Keratinocyte (primary cell): ENCODE measurements at regions not wholly inside any gene's neighbourhood (a gene's known extent, or its start where the extent isn't known, plus 50 kb on each side); places are given as distances from the start of the nearest gene placed in this dataset.

Experiments
- DNase-seq: peaks from one replicate; pipeline ENCODE4 v3.0.0-alpha.2; 2011; ENCODE audit warnings: low read depth, missing footprints, low spot score
- FAIRE-seq: peaks from 2 replicates; lab custom pipeline; 2011; peaks lifted over from hg19 to GRCh38; lab: Jason Lieb, UNC
- H2AFZ ChIP-seq: 2 replicates; pipeline ENCODE4 v1.6.0; 2012; ENCODE audit warnings: low read length, control low read depth, inconsistent platforms; ENCODE audit not compliant: control insufficient read depth
- H3K27ac ChIP-seq: 2 replicates; pipeline ENCODE4 v1.5.1; 2011; ENCODE audit warnings: low read length; ENCODE audit not compliant: control insufficient read depth, insufficient read depth
- H3K27me3 ChIP-seq: 3 replicates; pipeline ENCODE4 v1.6.0; 2011; ENCODE audit warnings: low read length; ENCODE audit not compliant: control insufficient read depth, insufficient read depth; ENCODE audit errors: extremely low read depth
- H3K36me3 ChIP-seq, 2 experiments: 2 replicates in 1 of 2; 3 replicates in 1 of 2; pipeline ENCODE4 v1.5.1; 2011; ENCODE audit warnings: low read length in 2 of 2, mild to moderate bottlenecking in 1 of 2; ENCODE audit not compliant: control insufficient read depth in 2 of 2, insufficient read depth in 2 of 2; ENCODE audit errors: extremely low read depth in 1 of 2
- H3K4me1 ChIP-seq: 3 replicates; pipeline ENCODE4 v1.5.1; 2011; ENCODE audit warnings: low read length; ENCODE audit not compliant: control insufficient read depth, insufficient read depth; ENCODE audit errors: extremely low read depth
- H3K4me2 ChIP-seq: 3 replicates; pipeline ENCODE4 v1.6.0; 2011; ENCODE audit warnings: low read depth, low read length; ENCODE audit not compliant: control insufficient read depth, insufficient read depth; ENCODE audit errors: extremely low read depth
- H3K4me3 ChIP-seq, 3 experiments: fragments of 200-600 bp in 1 of 3; sonication (generic) in 1 of 3; 2 replicates in 2 of 3; 3 replicates in 1 of 3; pipeline ENCODE4 v1.5.1; 2011 to 2016; ENCODE audit warnings: low read length in 3 of 3, mild to moderate bottlenecking in 3 of 3, control low read depth in 2 of 3, inconsistent platforms in 1 of 3, low read depth in 1 of 3, mixed read lengths in 1 of 3, mixed run types in 1 of 3, moderate library complexity in 1 of 3; ENCODE audit not compliant: control insufficient read depth in 2 of 3, insufficient read depth in 2 of 3; ENCODE audit errors: extremely low read depth in 1 of 3
- H3K79me2 ChIP-seq: 2 replicates; pipeline ENCODE4 v1.6.0; 2012; ENCODE audit warnings: low read length; ENCODE audit not compliant: control insufficient read depth, insufficient read depth
- H3K9ac ChIP-seq: 3 replicates; pipeline ENCODE4 v1.6.0; 2011; ENCODE audit warnings: low read length; ENCODE audit not compliant: control insufficient read depth, insufficient read depth; ENCODE audit errors: extremely low read depth
- H3K9me1 ChIP-seq: 3 replicates; pipeline ENCODE4 v1.6.0; 2011; ENCODE audit warnings: low read length; ENCODE audit not compliant: control insufficient read depth, insufficient read depth; ENCODE audit errors: extremely low read depth
- H3K9me3 ChIP-seq: 2 replicates; pipeline ENCODE4 v1.5.1; 2012; ENCODE audit warnings: low read depth, low read length; ENCODE audit not compliant: control insufficient read depth
- H4K20me1 ChIP-seq: 3 replicates; pipeline ENCODE4 v1.6.0; 2011; ENCODE audit warnings: low read length; ENCODE audit not compliant: control insufficient read depth, insufficient read depth; ENCODE audit errors: extremely low read depth
- CTCF ChIP-seq, 3 experiments: IDR thresholded peaks in 1 of 3; conservative IDR thresholded peaks in 1 of 3; optimal IDR thresholded peaks in 1 of 3; 2 replicates in 2 of 3; 3 replicates in 1 of 3; pipeline versions ENCODE3 to v1.5.1; 2011; ENCODE audit warnings: low read length in 3 of 3, mild to moderate bottlenecking in 3 of 3, moderate library complexity in 2 of 3, control low read depth in 1 of 3, inconsistent platforms in 1 of 3; ENCODE audit not compliant: insufficient read depth in 2 of 3; ENCODE audit errors: extremely low read depth in 1 of 3
- EZH2 ChIP-seq: IDR thresholded peaks from one replicate; pipeline ENCODE4 v1.6.1; 2012; ENCODE audit warnings: inconsistent platforms, mild to moderate bottlenecking, low read length, moderate library complexity
- dilution Hi-C: fragments of 300-500 bp; cut with MboI; formaldehyde crosslinking; loops from one replicate; pipeline ENCODE4 v1.7.0; 2020; ENCODE audit warnings: low sequenced_read_pairs; ENCODE audit not compliant: extremely low pct_ligation_motif_present

GRCh38 chr10:35852721-35853120 is 210.6 kb upstream of the FZD8 start:
- H3K9me3 ChIP-seq = no peaks in the 10 kb centered on the region
- no peak for FAIRE-seq
- no peaks in the 10 kb centered on the region for H3K4me1 ChIP-seq
- dilution Hi-C loops = no loop called here
- H3K36me3 ChIP-seq = no peaks in the 10 kb centered on the region
- no peaks in the 10 kb centered on the region for H3K79me2 ChIP-seq
- H3K4me2 ChIP-seq = no peak overlapping the region
- no peaks in the 10 kb centered on the region for H3K9me1 ChIP-seq
- no peaks in the 10 kb centered on the region for H4K20me1 ChIP-seq
- no peak for TF ChIP-seq CTCF (optimal IDR thresholded peaks at IDR 0.05 in 1 of 3, IDR thresholded peaks at IDR 0.05 in 1 of 3, conservative IDR thresholded peaks at IDR 0.05 in 1 of 3; ENCODE audit: extremely low read depth in 1 of 3, insufficient read depth in 2 of 3, low read length in 3 of 3)
- no peak for TF ChIP-seq EZH2
- H3K9ac ChIP-seq = no peak overlapping the region
- no peak overlapping the region for H3K4me3 ChIP-seq
- H3K27ac ChIP-seq = no peak overlapping the region
- H3K27me3 ChIP-seq = no peaks in the 10 kb centered on the region
- DNase-seq = no peak
- no peak overlapping the region for H2AFZ ChIP-seq

GRCh38 chr10:35848412-35848811 is 206.3 kb upstream of the FZD8 start:
- Histone ChIP-seq H3K4me2 (no peak overlapping the region), H3K9ac (no peak overlapping the region), H4K20me1 (no peaks in the 10 kb centered on the region), H3K27ac (no peak overlapping the region), H3K4me1 (no peaks in the 10 kb centered on the region), H2AFZ (no peak overlapping the region), H3K9me3 (no peaks in the 10 kb centered on the region), H3K36me3 (no peaks in the 10 kb centered on the region), H3K79me2 (no peaks in the 10 kb centered on the region), H3K9me1 (no peaks in the 10 kb centered on the region), H3K4me3 (no peak overlapping the region), H3K27me3 (no peaks in the 10 kb centered on the region)
- dilution Hi-C loops = no loop called here
- FAIRE-seq (no peak), DNase-seq (no peak)
- TF ChIP-seq CTCF (optimal IDR thresholded peaks at IDR 0.05 in 1 of 3, IDR thresholded peaks at IDR 0.05 in 1 of 3, conservative IDR thresholded peaks at IDR 0.05 in 1 of 3; ENCODE audit: extremely low read depth in 1 of 3, insufficient read depth in 2 of 3, low read length in 3 of 3) (no peak), EZH2 (no peak)
